Keratinocyte (primary cell): ENCODE measurements at regions not wholly inside any gene's neighbourhood (a gene's known extent, or its start where the extent isn't known, plus 50 kb on each side); places are given as distances from the start of the nearest gene placed in this dataset.

Experiments used
- DNase-seq: peaks from one replicate; pipeline ENCODE4 v3.0.0-alpha.2; 2011; ENCODE audit warnings: low read depth, missing footprints, low spot score
- FAIRE-seq: peaks from 2 replicates; lab custom pipeline; 2011; peaks lifted over from hg19 to GRCh38; lab: Jason Lieb, UNC
- H2AFZ ChIP-seq: 2 replicates; pipeline ENCODE4 v1.6.0; 2012; ENCODE audit warnings: low read length, control low read depth, inconsistent platforms; ENCODE audit not compliant: control insufficient read depth
- H3K27ac ChIP-seq: 2 replicates; pipeline ENCODE4 v1.5.1; 2011; ENCODE audit warnings: low read length; ENCODE audit not compliant: control insufficient read depth, insufficient read depth
- H3K27me3 ChIP-seq: 3 replicates; pipeline ENCODE4 v1.6.0; 2011; ENCODE audit warnings: low read length; ENCODE audit not compliant: control insufficient read depth, insufficient read depth; ENCODE audit errors: extremely low read depth
- H3K36me3 ChIP-seq, 2 experiments: 2 replicates in 1 of 2; 3 replicates in 1 of 2; pipeline ENCODE4 v1.5.1; 2011; ENCODE audit warnings: low read length in 2 of 2, mild to moderate bottlenecking in 1 of 2; ENCODE audit not compliant: control insufficient read depth in 2 of 2, insufficient read depth in 2 of 2; ENCODE audit errors: extremely low read depth in 1 of 2
- H3K4me1 ChIP-seq: 3 replicates; pipeline ENCODE4 v1.5.1; 2011; ENCODE audit warnings: low read length; ENCODE audit not compliant: control insufficient read depth, insufficient read depth; ENCODE audit errors: extremely low read depth
- H3K4me2 ChIP-seq: 3 replicates; pipeline ENCODE4 v1.6.0; 2011; ENCODE audit warnings: low read depth, low read length; ENCODE audit not compliant: control insufficient read depth, insufficient read depth; ENCODE audit errors: extremely low read depth
- H3K4me3 ChIP-seq, 3 experiments: fragments of 200-600 bp in 1 of 3; sonication (generic) in 1 of 3; 2 replicates in 2 of 3; 3 replicates in 1 of 3; pipeline ENCODE4 v1.5.1; 2011 to 2016; ENCODE audit warnings: low read length in 3 of 3, mild to moderate bottlenecking in 3 of 3, control low read depth in 2 of 3, inconsistent platforms in 1 of 3, low read depth in 1 of 3, mixed read lengths in 1 of 3, mixed run types in 1 of 3, moderate library complexity in 1 of 3; ENCODE audit not compliant: control insufficient read depth in 2 of 3, insufficient read depth in 2 of 3; ENCODE audit errors: extremely low read depth in 1 of 3
- H3K79me2 ChIP-seq: 2 replicates; pipeline ENCODE4 v1.6.0; 2012; ENCODE audit warnings: low read length; ENCODE audit not compliant: control insufficient read depth, insufficient read depth
- H3K9ac ChIP-seq: 3 replicates; pipeline ENCODE4 v1.6.0; 2011; ENCODE audit warnings: low read length; ENCODE audit not compliant: control insufficient read depth, insufficient read depth; ENCODE audit errors: extremely low read depth
- H3K9me1 ChIP-seq: 3 replicates; pipeline ENCODE4 v1.6.0; 2011; ENCODE audit warnings: low read length; ENCODE audit not compliant: control insufficient read depth, insufficient read depth; ENCODE audit errors: extremely low read depth
- H3K9me3 ChIP-seq: 2 replicates; pipeline ENCODE4 v1.5.1; 2012; ENCODE audit warnings: low read depth, low read length; ENCODE audit not compliant: control insufficient read depth
- H4K20me1 ChIP-seq: 3 replicates; pipeline ENCODE4 v1.6.0; 2011; ENCODE audit warnings: low read length; ENCODE audit not compliant: control insufficient read depth, insufficient read depth; ENCODE audit errors: extremely low read depth
- EZH2 ChIP-seq: IDR thresholded peaks from one replicate; pipeline ENCODE4 v1.6.1; 2012; ENCODE audit warnings: inconsistent platforms, mild to moderate bottlenecking, low read length, moderate library complexity
- dilution Hi-C: fragments of 300-500 bp; cut with MboI; formaldehyde crosslinking; loops from one replicate; pipeline ENCODE4 v1.7.0; 2020; ENCODE audit warnings: low sequenced_read_pairs; ENCODE audit not compliant: extremely low pct_ligation_motif_present
- TF ChIP-seq, protein P1 (sequence below), 3 experiments: IDR thresholded peaks in 1 of 3; conservative IDR thresholded peaks in 1 of 3; optimal IDR thresholded peaks in 1 of 3; 2 replicates in 2 of 3; 3 replicates in 1 of 3; pipeline versions ENCODE3 to v1.5.1; 2011; ENCODE audit warnings: low read length in 3 of 3, mild to moderate bottlenecking in 3 of 3, moderate library complexity in 2 of 3, control low read depth in 1 of 3, inconsistent platforms in 1 of 3; ENCODE audit not compliant: insufficient read depth in 2 of 3; ENCODE audit errors: extremely low read depth in 1 of 3

DNA sequence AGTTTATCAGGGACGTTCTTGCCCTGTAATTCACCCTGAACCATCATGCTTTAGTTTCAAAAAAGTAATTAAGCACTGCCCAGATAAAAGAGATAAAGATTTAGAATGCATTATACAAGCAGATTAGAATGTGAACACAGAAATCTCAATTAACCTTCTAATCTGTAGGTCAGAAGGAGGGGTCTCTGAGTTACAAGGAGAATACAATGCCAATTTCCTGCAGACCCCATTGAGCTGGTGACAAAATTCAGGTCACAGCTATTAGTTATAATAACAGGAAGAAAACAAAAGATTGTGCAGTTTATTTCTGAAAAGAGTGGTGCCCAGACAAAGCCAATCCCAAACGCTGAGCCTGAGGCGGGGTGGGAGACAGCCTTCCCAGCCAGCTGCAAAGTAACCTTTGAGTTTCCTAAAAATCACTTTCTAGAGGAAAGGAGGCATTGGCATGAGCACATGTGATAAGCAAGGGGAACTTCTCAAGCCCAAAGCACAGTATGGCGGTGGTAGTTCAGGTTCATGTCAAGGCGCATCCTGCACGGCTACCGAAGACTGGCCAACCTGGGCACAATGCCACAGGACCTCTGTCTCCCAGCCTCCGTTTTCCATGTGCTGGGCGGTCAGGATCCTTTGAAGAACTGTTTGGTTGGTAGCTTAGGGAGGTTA is 192.5 kb downstream of the TTLL2 start:
- FAIRE-seq: no peak
- dilution Hi-C loops: no loop called here

DNA sequence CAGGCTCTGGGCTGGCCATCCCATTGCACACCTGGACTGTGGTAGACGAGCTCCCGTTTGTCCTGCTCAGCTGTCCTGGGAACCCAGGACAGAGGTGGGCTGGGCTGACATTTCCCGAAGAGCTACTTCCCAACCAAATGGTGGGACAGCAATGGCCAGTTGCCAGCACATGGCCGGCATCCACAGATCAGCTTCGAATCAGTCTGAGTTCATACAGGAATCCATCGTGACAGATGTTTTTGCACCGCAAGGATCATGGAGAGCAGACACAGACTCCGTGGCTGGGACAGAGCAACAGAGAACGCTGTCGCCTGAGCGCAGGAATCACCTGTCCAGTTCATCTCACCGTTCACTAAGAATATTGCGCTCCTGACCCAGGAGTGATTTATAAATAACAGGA is 198.5 kb downstream of the TTLL2 start:
- Histone ChIP-seq H3K27me3 (no peaks in the 10 kb centered on the region), H3K9me1 (no peaks in the 10 kb centered on the region), H3K36me3 (no peaks in the 10 kb centered on the region), H3K27ac (no peak overlapping the region), H4K20me1 (no peaks in the 10 kb centered on the region), H3K4me1 (no peaks in the 10 kb centered on the region), H3K79me2 (no peaks in the 10 kb centered on the region), H3K9me3 (no peaks in the 10 kb centered on the region), H3K4me2 (no peak overlapping the region), H3K9ac (no peak overlapping the region), H3K4me3 (no peak overlapping the region), H2AFZ (no peak overlapping the region)
- DNase-seq (no peak), FAIRE-seq (no peak)
- no peak for TF ChIP-seq EZH2
- TF ChIP-seq, protein P1, sequence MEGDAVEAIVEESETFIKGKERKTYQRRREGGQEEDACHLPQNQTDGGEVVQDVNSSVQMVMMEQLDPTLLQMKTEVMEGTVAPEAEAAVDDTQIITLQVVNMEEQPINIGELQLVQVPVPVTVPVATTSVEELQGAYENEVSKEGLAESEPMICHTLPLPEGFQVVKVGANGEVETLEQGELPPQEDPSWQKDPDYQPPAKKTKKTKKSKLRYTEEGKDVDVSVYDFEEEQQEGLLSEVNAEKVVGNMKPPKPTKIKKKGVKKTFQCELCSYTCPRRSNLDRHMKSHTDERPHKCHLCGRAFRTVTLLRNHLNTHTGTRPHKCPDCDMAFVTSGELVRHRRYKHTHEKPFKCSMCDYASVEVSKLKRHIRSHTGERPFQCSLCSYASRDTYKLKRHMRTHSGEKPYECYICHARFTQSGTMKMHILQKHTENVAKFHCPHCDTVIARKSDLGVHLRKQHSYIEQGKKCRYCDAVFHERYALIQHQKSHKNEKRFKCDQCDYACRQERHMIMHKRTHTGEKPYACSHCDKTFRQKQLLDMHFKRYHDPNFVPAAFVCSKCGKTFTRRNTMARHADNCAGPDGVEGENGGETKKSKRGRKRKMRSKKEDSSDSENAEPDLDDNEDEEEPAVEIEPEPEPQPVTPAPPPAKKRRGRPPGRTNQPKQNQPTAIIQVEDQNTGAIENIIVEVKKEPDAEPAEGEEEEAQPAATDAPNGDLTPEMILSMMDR (optimal IDR thresholded peaks at IDR 0.05 in 1 of 3, IDR thresholded peaks at IDR 0.05 in 1 of 3, conservative IDR thresholded peaks at IDR 0.05 in 1 of 3; ENCODE audit: extremely low read depth in 1 of 3, insufficient read depth in 2 of 3, low read length in 3 of 3): no peak
- dilution Hi-C loops: no loop called here

More for the DNA sequence above, 192.5 kb downstream of the TTLL2 start:
- no peak overlapping the region for H3K4me2 ChIP-seq
- H3K4me3 ChIP-seq: no peak overlapping the region
- H3K27me3 ChIP-seq: no peaks in the 10 kb centered on the region
- H3K27ac ChIP-seq: no peak overlapping the region
- DNase-seq: no peak
- TF ChIP-seq EZH2: no peak
- TF ChIP-seq, protein P1 (optimal IDR thresholded peaks at IDR 0.05 in 1 of 3, IDR thresholded peaks at IDR 0.05 in 1 of 3, conservative IDR thresholded peaks at IDR 0.05 in 1 of 3; ENCODE audit: extremely low read depth in 1 of 3, insufficient read depth in 2 of 3, low read length in 3 of 3): no peak
- H2AFZ ChIP-seq: no peak overlapping the region
- no peak overlapping the region for H3K9ac ChIP-seq
- peaks cover 6% of the 10 kb centered on the region for H3K9me3 ChIP-seq
- H4K20me1 ChIP-seq: no peaks in the 10 kb centered on the region
- no peaks in the 10 kb centered on the region for H3K36me3 ChIP-seq
- H3K4me1 ChIP-seq: no peaks in the 10 kb centered on the region
- no peaks in the 10 kb centered on the region for H3K9me1 ChIP-seq
- no peaks in the 10 kb centered on the region for H3K79me2 ChIP-seq
